Loucy (cell line): ENCODE measurements at regions not wholly inside any gene's neighbourhood (a gene's known extent, or its start where the extent isn't known, plus 50 kb on each side); places are given as distances from the start of the nearest gene placed in this dataset.

ENCODE experiments used
- CTCF ChIP-seq: fragments of 200-600 bp; sonication (generic); conservative IDR thresholded peaks from 2 replicates; pipeline ENCODE4 v1.5.1; 2014; ENCODE audit warnings: mild to moderate bottlenecking, antibody characterized with exemption, low read length
- EZH2phosphoT487 ChIP-seq: fragments of 200-600 bp; IDR thresholded peaks from 2 replicates; pipeline ENCODE4 v1.6.1; 2018; ENCODE audit warnings: antibody characterized with exemption, mild to moderate bottlenecking, moderate library complexity, borderline replicate concordance

- no peak for TF ChIP-seq CTCF
- no peak for TF ChIP-seq EZH2phosphoT487
Measured at GRCh38 chr4:13988353-13989305, 361.1 kb upstream of the BOD1L1 start.
